OCI-LY7 (cell line): ENCODE measurements at regions not wholly inside any gene's neighbourhood (a gene's known extent, or its start where the extent isn't known, plus 50 kb on each side); places are given as distances from the start of the nearest gene placed in this dataset.

Experiments used
- CTCF ChIP-seq: fragments of 200-600 bp; sonication (generic); conservative IDR thresholded peaks from 2 replicates; pipeline ENCODE4 v1.5.1; 2014; ENCODE audit warnings: mild to moderate bottlenecking, antibody characterized with exemption, low read length, moderate library complexity, mixed read lengths
- EZH2phosphoT487 ChIP-seq: fragments of 200-600 bp; sonication (generic); IDR thresholded peaks from 2 replicates; pipeline ENCODE4 v1.6.1; 2018; ENCODE audit warnings: low read depth, borderline replicate concordance, mild to moderate bottlenecking, mixed run types, antibody characterized with exemption, low read length, moderate library complexity, mixed read lengths

- TF ChIP-seq CTCF (no peak), EZH2phosphoT487 (no peak)
Observed at GRCh38 chr1:14495381-14495780, 103.1 kb upstream of the KAZN start.
